A549 (cell line): ENCODE measurements at regions not wholly inside any gene's neighbourhood (a gene's known extent, or its start where the extent isn't known, plus 50 kb on each side); places are given as distances from the start of the nearest gene placed in this dataset.

Experiments used
- ATAC-seq, 2 experiments: fragments of 200-7000 bp in 1 of 2; fragments of >200 bp in 1 of 2; cut with Nextera tagmentation in 1 of 2; cut with Tn5 transposase in 1 of 2; 3 replicates each; pipeline versions ENCODE4 v1.8.0 to v1.9.1; 2018 to 2020; ENCODE audit warnings: mild to moderate bottlenecking in 1 of 2, moderate library complexity in 1 of 2
- CTCF ChIA-PET: fragments of 300-600 bp; sonication (Branson Sonifier 250); formaldehyde crosslinking; extraction: SDS; loops from one replicate; lab custom pipeline; 2021; ENCODE audit warnings: antibody characterized with exemption, inconsistent platforms; lab: Yijun Ruan, JAX
- POLR2A ChIA-PET: fragments of 350-600 bp; formaldehyde crosslinking; extraction: SDS; loops from one replicate; lab custom pipeline; 2021; ENCODE audit warnings: antibody characterized with exemption, inconsistent platforms; lab: Yijun Ruan, JAX
- DNase-seq, 2 experiments: peaks; one replicate each; pipeline versions ENCODE4 v3.0.0 to v3.0.0-alpha.2; 2011 to 2016; ENCODE audit warnings: low read depth in 1 of 2, low spot score in 1 of 2
- FAIRE-seq: peaks from 2 replicates; lab custom pipeline; 2011; peaks lifted over from hg19 to GRCh38; lab: Jason Lieb, UNC
- H3K27ac ChIP-seq, 2 experiments: fragments of >200 bp; sonication (Bioruptor Twin); formaldehyde crosslinking; 3 replicates each; pipeline ENCODE4 v1.5.1; 2016 to 2017
- H3K4me1 ChIP-seq: fragments of >200 bp; sonication (Bioruptor Twin); formaldehyde crosslinking; 3 replicates; pipeline ENCODE4 v1.6.1; 2016
- H3K4me2 ChIP-seq: fragments of >200 bp; sonication (Bioruptor Twin); formaldehyde crosslinking; 3 replicates; pipeline ENCODE4 v1.6.1; 2016
- H3K4me3 ChIP-seq: fragments of >200 bp; sonication (Bioruptor Twin); formaldehyde crosslinking; 3 replicates; pipeline ENCODE4 v1.5.1; 2016
- H3K9me3 ChIP-seq: fragments of >200 bp; sonication (Bioruptor Twin); formaldehyde crosslinking; 3 replicates; pipeline ENCODE4 v1.6.1; 2016
- BCL3 ChIP-seq: fragments of >200 bp; sonication (Bioruptor Twin); formaldehyde crosslinking; IDR thresholded peaks from 3 replicates; pipeline ENCODE4 v1.6.1; 2016
- BHLHE40 ChIP-seq: IDR thresholded peaks from 2 replicates; pipeline ENCODE4 v1.6.1; 2012; ENCODE audit warnings: low read depth, low read length, inconsistent platforms
- CBX8 ChIP-seq: fragments of 200-600 bp; sonication (generic); IDR thresholded peaks from 2 replicates; pipeline ENCODE4 v1.6.1; 2016
- CHD2 ChIP-seq: fragments of 150-350 bp; IDR thresholded peaks from 2 replicates; pipeline ENCODE4 v1.6.1; 2014; ENCODE audit warnings: low read length; ENCODE audit not compliant: partially characterized antibody
- CTCF ChIP-seq: fragments of >200 bp; sonication (Bioruptor Twin); formaldehyde crosslinking; IDR thresholded peaks from 3 replicates; pipeline ENCODE4 v1.5.1; 2016
- E2F6 ChIP-seq: IDR thresholded peaks from 2 replicates; pipeline ENCODE4 v1.6.1; 2012; ENCODE audit warnings: low read depth, borderline replicate concordance
- EHMT2 ChIP-seq: fragments of 200-600 bp; sonication (generic); IDR thresholded peaks from 2 replicates; pipeline ENCODE4 v1.6.1; 2016; ENCODE audit warnings: antibody characterized with exemption, low read depth, mild to moderate bottlenecking, moderate library complexity
- FOSB ChIP-seq: fragments of 250-450 bp; sonication (Bioruptor Pico); IDR thresholded peaks from 2 replicates; pipeline ENCODE4 v1.5.0; 2020; ENCODE audit warnings: mild to moderate bottlenecking, moderate library complexity
- FOSL2 ChIP-seq, 2 experiments: fragments of 450-650 bp in 1 of 2; fragments of >200 bp in 1 of 2; sonication (Bioruptor Twin) in 1 of 2; formaldehyde crosslinking; IDR thresholded peaks; 2 replicates each; pipeline versions ENCODE4 v1.5.0 to v1.6.1; 2016 to 2020; ENCODE audit warnings: mild to moderate bottlenecking in 1 of 2, moderate library complexity in 1 of 2
- HDAC2 ChIP-seq: fragments of 200-600 bp; sonication (generic); IDR thresholded peaks from 2 replicates; pipeline ENCODE4 v1.6.1; 2016
- HES2 ChIP-seq: fragments of >200 bp; sonication (Bioruptor Twin); formaldehyde crosslinking; IDR thresholded peaks from 2 replicates; pipeline ENCODE4 v1.6.1; 2016
- HOXA7 ChIP-seq: fragments of 250-450 bp; sonication (Bioruptor Pico); IDR thresholded peaks from 2 replicates; pipeline ENCODE4 v1.5.0; 2020; ENCODE audit warnings: mild to moderate bottlenecking, moderate library complexity
- HOXB5 ChIP-seq: fragments of 250-450 bp; sonication (Bioruptor Pico); IDR thresholded peaks from 2 replicates; pipeline ENCODE4 v1.5.0; 2020; ENCODE audit warnings: mild to moderate bottlenecking, moderate library complexity
- MAFK ChIP-seq: fragments of 450-650 bp; IDR thresholded peaks from 2 replicates; pipeline ENCODE4 v1.6.1; 2014; ENCODE audit not compliant: partially characterized antibody
- NPAS2 ChIP-seq: fragments of 250-450 bp; sonication (Bioruptor Pico); IDR thresholded peaks from 2 replicates; pipeline ENCODE4 v1.8.0; 2022; ENCODE audit warnings: mild to moderate bottlenecking, moderate library complexity, borderline replicate concordance
- PHF8 ChIP-seq: fragments of 200-600 bp; sonication (generic); IDR thresholded peaks from 2 replicates; pipeline ENCODE4 v1.6.1; 2016; ENCODE audit warnings: low read depth, mild to moderate bottlenecking, antibody characterized with exemption, moderate library complexity, borderline replicate concordance
- POLR2AphosphoS2 ChIP-seq: conservative IDR thresholded peaks from 2 replicates; pipeline ENCODE4 v1.6.1; 2012; ENCODE audit warnings: low read length, improper control_type of control experiment, inconsistent platforms
- RAD21 ChIP-seq, 2 experiments: fragments of >200 bp in 1 of 2; sonication (Bioruptor Twin) in 1 of 2; formaldehyde crosslinking in 1 of 2; IDR thresholded peaks in 1 of 2; conservative IDR thresholded peaks in 1 of 2; 2 replicates in 1 of 2; 3 replicates in 1 of 2; pipeline ENCODE4 v1.6.1; 2012 to 2018; ENCODE audit warnings: inconsistent platforms in 1 of 2
- RARB ChIP-seq: fragments of 250-450 bp; sonication (Bioruptor Pico); IDR thresholded peaks from 2 replicates; pipeline ENCODE4 v1.8.0; 2021; ENCODE audit warnings: mild to moderate bottlenecking, moderate library complexity
- SREBF2 ChIP-seq: fragments of 450-650 bp; IDR thresholded peaks from 2 replicates; pipeline ENCODE4 v1.6.1; 2014; ENCODE audit warnings: mild to moderate bottlenecking, moderate library complexity
- TFCP2L1 ChIP-seq: fragments of 250-450 bp; sonication (Bioruptor Pico); IDR thresholded peaks from 2 replicates; pipeline ENCODE4 v1.5.0; 2021; ENCODE audit warnings: mild to moderate bottlenecking
- USF2 ChIP-seq: fragments of 450-650 bp; IDR thresholded peaks from 2 replicates; pipeline ENCODE4 v1.6.1; 2014; ENCODE audit warnings: antibody characterized with exemption
- ZC3H11A ChIP-seq: fragments of 450-650 bp; IDR thresholded peaks from 2 replicates; pipeline ENCODE4 v1.6.1; 2014; ENCODE audit warnings: antibody characterized with exemption, mild to moderate bottlenecking
- ZNF302 ChIP-seq: fragments of 250-450 bp; sonication (Bioruptor Pico); IDR thresholded peaks from 2 replicates; pipeline ENCODE4 v1.9.0; 2021; ENCODE audit warnings: inconsistent platforms, mild to moderate bottlenecking, moderate library complexity
- ZSCAN20 ChIP-seq: fragments of 250-450 bp; sonication (Bioruptor Pico); IDR thresholded peaks from 2 replicates; pipeline ENCODE4 v1.8.0; 2022; ENCODE audit warnings: mild to moderate bottlenecking, moderate library complexity
- WGBS: methylation state at CpG from one replicate; pipeline ENCODE4 v1.1.6; 2017; ENCODE audit errors: missing lambda C conversion rate; 5-methylcytosine and 5-hydroxymethylcytosine counted together

GRCh38 chr14:89701211-89702043 lies 253.1 kb downstream of the EFCAB11 start (continued):
- no peak for TF ChIP-seq HOXB5 (CRISPR knock-in tag)
- no peak for TF ChIP-seq ZNF302
- no peak for TF ChIP-seq CTCF
- no peak for TF ChIP-seq NPAS2
- TF ChIP-seq ZSCAN20 (CRISPR knock-in tag), result no peak
- TF ChIP-seq PHF8, result peak; percentile 34; the same call in 1 of the 2 replicates
- no peak for TF ChIP-seq BHLHE40
- no peak for TF ChIP-seq ZC3H11A
- TF ChIP-seq POLR2AphosphoS2, result no peak
- TF ChIP-seq RAD21 (conservative IDR thresholded peaks at IDR 0.05 in 1 of 2, IDR thresholded peaks at IDR 0.05 in 1 of 2), result no peak
- no peak for TF ChIP-seq SREBF2
- no peak for TF ChIP-seq HDAC2
- peak; percentile 50; the same call in 1 of the 2 replicates for TF ChIP-seq USF2
- no peak for TF ChIP-seq EHMT2
- no peak for TF ChIP-seq TFCP2L1
- TF ChIP-seq FOSB, result no peak
- no peak for TF ChIP-seq MAFK
- TF ChIP-seq CHD2, result no peak
- no peak for TF ChIP-seq FOSL2 (IDR thresholded peaks at IDR 0.05)
- no peak for TF ChIP-seq FOSL2 (CRISPR knock-in tag; IDR thresholded peaks at IDR 0.05)
- no peak for TF ChIP-seq RARB (CRISPR knock-in tag)
- no peak for TF ChIP-seq BCL3
- TF ChIP-seq E2F6, result peak; percentile 88
- no peak for TF ChIP-seq HES2
- TF ChIP-seq HOXA7 (CRISPR knock-in tag), result no peak

GRCh38 chr14:89700801-89701200 lies 253.7 kb downstream of the EFCAB11 start:
- 76% methylated on average over 12 of the region's 12 CpGs for WGBS

More at GRCh38 chr14:89700801-89701200, 253.7 kb downstream of the EFCAB11 start:
- no peak for ATAC-seq
- peaks cover 9% of the 10 kb centered on the region; the same call in 2 of the 3 replicates for H3K9me3 ChIP-seq
- TF ChIP-seq CBX8 (0 out of 2 replicates have a peak, but pooled peaks have one; percentile 33), CTCF (no peak)
- TF ChIP-seq, all 56 proteins: peak for 1
- FAIRE-seq (no peak), DNase-seq (no peak)
- Histone ChIP-seq H3K4me3 (peak overlapping the region; percentile 51), H3K4me1 (peaks cover 6% of the 10 kb centered on the region), H3K27ac (peak overlapping the region in 1 of 2 experiments; percentile 84; a peak in 4 of 6 replicates), H3K4me2 (peak overlapping the region; percentile 94)
- CTCF ChIA-PET, result interaction anchor here (0.5 to 1.1 kb wide), 3 partner anchors 16 to 1032 kb away, joined by 3 read pairs; no protein-coding TSS in a partner anchor
- POLR2A ChIA-PET, result no interaction called here
